NCI-H2107 (cell line): ENCODE measurements at regions not wholly inside any gene's neighbourhood (a gene's known extent, or its start where the extent isn't known, plus 50 kb on each side); places are given as distances from the start of the nearest gene placed in this dataset.
"Not testable (repeated sequence)": the region's sequence is repeated elsewhere in the genome, so short reads cannot be mapped to it uniquely, and the experiment has no call there.

Source experiments
- DNase-seq: peaks from one replicate; lab custom pipeline; 2025; lab: John Stamatoyannopoulos, UW

DNA sequence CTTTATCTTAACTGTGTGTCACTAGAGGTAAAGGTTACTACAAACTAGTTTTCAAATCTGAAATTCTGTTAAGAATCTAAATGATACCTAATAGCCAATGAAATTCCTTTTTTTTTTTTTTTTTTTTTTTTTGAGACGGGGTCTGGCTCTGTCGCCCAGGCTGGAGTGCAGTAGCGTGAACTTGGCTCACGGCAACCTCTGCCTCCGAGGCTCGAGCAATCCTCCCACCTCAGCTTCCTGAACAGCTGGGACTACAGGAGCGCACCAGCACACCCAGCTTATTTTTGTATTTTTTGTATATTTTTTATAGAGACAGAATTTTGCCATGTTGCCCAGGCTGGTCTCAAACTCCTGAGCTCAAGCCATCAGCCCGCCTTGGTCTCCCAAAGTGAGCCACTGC is 160.3 kb upstream of the NEBL start:
- no peak for DNase-seq

DNA sequence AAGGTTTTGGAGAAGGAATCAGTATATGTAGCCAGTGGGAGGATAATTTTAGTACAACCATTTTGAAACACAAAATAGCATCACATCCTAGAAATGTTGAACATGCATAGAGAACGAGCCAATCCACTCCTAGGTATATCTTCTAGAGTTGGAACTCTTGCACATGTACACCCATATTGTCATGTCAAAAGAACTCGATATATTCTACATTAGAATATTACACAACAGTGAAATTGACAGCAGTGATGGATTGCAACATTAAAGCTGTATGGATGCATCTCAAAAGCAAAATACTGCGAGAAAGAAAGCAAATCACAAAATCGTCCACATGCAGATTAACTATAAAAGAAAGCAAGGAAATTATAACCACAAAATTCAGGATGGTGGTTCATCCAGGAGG is 159.3 kb upstream of the NEBL start:
- no peak for DNase-seq

- DNase-seq: no peak
Observed at GRCh38 chr10:21055339-21056135, 158.4 kb upstream of the NEBL start.

GRCh38 chr10:21053953-21054690 is 157.0 kb upstream of the NEBL start:
- DNase-seq: no peak

GRCh38 chr10:21052709-21053104 is 155.6 kb upstream of the NEBL start:
- no peak for DNase-seq

- no peak for DNase-seq
Observed at GRCh38 chr10:21052072-21052708, 155.1 kb upstream of the NEBL start.

GRCh38 chr10:21049482-21049881 is 152.4 kb upstream of the NEBL start:
- DNase-seq: no peak

- DNase-seq: no peak
Observed at GRCh38 chr10:21048068-21048467, 151.0 kb upstream of the NEBL start.

- DNase-seq: no peak
Observed at GRCh38 chr10:21047511-21047910, 150.4 kb upstream of the NEBL start.

GRCh38 chr10:21047096-21047495 is 150.0 kb upstream of the NEBL start:
- no peak for DNase-seq

- DNase-seq: no peak
Observed at GRCh38 chr10:21043044-21043443, 145.9 kb upstream of the NEBL start.

GRCh38 chr10:21042536-21042935 is 145.4 kb upstream of the NEBL start:
- DNase-seq: no peak

- DNase-seq: no peak
Observed at GRCh38 chr10:21041763-21042458, 144.8 kb upstream of the NEBL start.

- DNase-seq: no peak
Observed at GRCh38 chr10:21039721-21040120, 142.6 kb upstream of the NEBL start.

DNA sequence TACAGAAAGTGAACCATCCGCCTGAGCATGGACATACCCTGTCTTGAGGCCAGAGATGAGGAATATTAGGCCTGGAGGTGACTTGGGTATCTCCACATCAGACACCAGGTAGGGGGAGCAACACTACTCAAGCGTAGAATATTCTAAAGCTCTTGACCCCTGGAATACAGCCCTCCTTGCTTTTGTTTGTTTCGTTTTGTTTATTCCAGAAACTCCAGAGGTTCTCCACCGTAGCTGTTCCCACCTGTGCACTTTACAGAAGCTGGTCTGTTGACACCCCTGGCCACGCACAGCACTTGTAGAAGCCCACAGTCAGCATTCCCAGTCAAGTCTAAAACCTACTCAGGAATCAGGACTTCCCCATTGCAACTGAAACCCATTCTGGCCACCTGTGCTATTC is 139.6 kb upstream of the NEBL start:
- no peak for DNase-seq

DNA sequence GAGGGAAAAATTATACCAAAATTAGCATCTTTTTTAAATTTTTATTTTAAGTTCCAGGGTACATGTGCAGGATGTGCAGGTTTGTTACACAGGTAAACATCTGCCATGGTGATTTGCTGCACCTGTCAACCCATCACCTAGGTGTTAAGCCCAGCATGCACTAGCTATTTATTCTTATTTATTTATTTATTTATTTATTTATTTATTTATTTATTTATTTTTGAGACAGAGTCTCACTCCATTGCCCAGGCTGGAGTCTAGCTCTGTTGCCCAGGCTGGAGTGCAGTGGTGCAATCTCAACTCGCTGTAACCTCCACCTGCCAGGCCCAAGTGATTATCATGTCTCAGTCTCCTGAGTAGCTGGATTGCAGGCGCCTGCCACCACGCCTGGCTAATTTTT is 137.7 kb upstream of the NEBL start:
- DNase-seq: not testable (repeated sequence)

- DNase-seq: no peak
Observed at GRCh38 chr10:21034241-21034640, 137.1 kb upstream of the NEBL start.

DNA sequence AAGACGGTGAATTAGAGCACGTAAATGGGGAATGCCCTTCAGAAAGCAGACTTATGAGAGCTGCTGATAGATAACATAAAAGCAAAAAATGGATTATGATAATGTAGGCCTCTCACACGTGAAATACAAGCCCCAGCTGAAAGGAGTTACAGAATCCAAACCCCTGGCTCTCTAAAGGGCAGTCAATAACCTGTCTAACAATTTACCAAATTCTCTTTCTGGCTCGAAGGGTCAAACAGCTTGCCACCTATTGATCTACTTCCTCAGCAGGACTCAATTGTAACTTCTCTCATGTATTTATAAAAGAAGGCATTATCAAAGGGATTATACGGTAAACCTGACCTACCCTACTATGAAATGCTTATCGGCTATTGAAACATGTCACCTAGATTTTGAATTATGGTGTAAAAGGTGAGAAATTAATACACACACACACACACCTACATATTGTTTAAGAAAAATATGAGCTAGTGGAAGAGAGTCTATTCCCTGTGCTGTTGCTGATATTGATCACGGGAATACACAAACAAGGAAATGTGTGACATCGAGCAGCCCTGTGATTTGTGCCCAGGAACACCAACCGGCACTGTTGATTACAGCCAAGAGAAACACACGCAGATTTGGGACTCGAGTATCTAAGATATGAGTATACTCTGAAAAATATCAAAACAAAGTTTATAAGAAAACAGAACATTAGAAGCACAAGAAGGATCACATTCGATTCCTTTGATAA is 135.6 kb upstream of the NEBL start:
- DNase-seq: no peak

GRCh38 chr10:21031232-21031795 is 134.2 kb upstream of the NEBL start:
- no peak for DNase-seq

DNA sequence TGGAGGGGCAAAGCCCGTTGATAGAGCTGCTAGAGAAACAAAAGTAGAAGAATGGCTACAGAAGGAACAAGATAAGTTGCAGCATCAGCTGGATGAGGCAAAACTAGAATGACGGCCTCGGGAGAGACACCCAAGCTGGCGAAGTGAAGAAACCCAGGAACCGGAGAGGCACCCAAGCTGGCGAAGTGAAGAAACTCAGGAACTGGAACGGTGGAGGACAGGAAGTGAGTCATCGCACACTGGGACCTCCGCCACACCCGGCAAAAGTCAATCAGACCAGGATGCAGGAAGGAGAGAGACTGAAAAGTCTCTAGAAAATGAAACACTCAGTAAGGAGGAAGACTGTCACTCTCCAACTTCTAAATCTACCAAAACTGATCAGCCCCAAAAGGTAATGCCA is 133.0 kb upstream of the NEBL start:
- DNase-seq: no peak

- no peak for DNase-seq
Observed at GRCh38 chr10:21022821-21023220, 125.7 kb upstream of the NEBL start.
